ENCODE measurements at regions not wholly inside any gene's neighbourhood (a gene's known extent, or its start where the extent isn't known, plus 50 kb on each side); places are given as distances from the start of the nearest gene placed in this dataset.

DNA sequence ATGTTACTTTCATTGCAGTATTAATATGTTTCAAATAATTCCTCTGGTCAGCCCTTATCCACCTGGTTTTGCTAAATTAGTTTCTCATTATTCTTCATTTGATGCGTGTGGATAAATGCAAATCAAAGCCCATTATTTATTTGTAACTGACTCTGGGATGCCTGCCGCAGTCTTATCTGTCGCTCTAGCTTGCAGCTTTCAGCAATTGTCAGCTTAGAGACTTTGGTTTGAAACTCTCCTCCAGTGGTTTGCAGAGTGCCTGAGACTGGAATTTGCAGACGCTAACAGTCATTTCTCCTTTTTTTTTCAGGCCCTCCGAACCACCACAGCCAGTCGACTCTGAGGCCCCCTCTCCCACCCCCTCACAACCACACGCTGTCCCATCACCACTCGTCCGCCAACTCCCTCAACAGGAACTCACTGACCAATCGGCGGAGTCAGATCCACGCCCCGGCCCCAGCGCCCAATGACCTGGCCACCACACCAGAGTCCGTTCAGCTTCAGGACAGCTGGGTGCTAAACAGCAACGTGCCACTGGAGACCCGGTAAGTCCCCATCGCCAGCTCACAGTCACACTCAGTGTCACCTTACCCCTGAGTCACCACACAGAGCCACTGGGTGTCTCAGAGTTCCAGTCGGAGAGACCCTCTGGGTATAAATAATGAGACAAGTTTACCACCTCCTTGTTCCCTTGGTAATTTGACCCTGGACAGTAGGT, 339.0 kb upstream of the WWC1 start:
- no peak overlapping the region for H3K27ac ChIP-seq
- H3K36me3 ChIP-seq = no peaks in the 10 kb centered on the region
- intact Hi-C loops (cut with DNase I; ENCODE audit: low total_unique reads) = no loop called here
- TF ChIP-seq, protein P1, sequence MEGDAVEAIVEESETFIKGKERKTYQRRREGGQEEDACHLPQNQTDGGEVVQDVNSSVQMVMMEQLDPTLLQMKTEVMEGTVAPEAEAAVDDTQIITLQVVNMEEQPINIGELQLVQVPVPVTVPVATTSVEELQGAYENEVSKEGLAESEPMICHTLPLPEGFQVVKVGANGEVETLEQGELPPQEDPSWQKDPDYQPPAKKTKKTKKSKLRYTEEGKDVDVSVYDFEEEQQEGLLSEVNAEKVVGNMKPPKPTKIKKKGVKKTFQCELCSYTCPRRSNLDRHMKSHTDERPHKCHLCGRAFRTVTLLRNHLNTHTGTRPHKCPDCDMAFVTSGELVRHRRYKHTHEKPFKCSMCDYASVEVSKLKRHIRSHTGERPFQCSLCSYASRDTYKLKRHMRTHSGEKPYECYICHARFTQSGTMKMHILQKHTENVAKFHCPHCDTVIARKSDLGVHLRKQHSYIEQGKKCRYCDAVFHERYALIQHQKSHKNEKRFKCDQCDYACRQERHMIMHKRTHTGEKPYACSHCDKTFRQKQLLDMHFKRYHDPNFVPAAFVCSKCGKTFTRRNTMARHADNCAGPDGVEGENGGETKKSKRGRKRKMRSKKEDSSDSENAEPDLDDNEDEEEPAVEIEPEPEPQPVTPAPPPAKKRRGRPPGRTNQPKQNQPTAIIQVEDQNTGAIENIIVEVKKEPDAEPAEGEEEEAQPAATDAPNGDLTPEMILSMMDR (IDR thresholded peaks at IDR 0.05 in 4 of 5, conservative IDR thresholded peaks at IDR 0.05 in 1 of 5) = no peak
- no peak for TF ChIP-seq POLR2A (IDR thresholded peaks at IDR 0.05)
- no peaks in the 10 kb centered on the region for H3K27me3 ChIP-seq
- in situ Hi-C loops (cut with MboI; ENCODE audit: low sequenced_read_pairs in 4 of 4) = no loop called here
- no peak for ATAC-seq
- no peaks in the 10 kb centered on the region for H3K4me1 ChIP-seq
- no peak overlapping the region for H3K4me3 ChIP-seq
- no peak for DNase-seq
- no peaks in the 10 kb centered on the region for H3K9me3 ChIP-seq

DNA sequence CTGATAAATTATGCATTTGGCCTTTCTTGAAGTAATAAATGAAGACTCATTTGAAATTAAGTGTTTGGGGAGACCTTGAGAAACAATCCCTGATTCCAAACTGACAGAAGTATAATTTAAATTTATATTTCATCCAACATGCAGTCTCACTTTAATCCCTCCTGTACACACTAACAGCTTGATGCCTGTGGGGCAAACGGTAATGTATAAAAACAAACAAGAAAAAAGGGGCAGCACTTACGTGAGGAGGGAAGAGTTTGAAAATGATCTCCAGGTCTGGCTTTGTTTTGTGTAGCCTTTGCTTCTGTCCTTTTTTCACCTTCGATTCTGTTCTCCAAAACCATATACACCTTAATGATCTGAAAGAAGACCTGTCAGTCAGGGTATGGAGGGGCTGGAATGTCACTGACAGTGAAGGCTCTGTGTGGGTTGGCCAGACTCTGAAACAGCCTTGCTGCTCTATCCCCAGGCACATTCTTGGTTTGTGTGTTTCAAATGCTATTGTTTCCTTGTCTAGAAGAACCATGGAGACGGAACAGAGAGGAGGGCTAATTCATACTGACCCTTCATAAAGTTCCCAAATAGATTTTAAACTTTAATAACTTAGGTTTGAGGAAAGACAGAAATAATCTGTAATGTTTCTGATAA, 338.2 kb upstream of the WWC1 start:
- ATAC-seq (no peak), DNase-seq (no peak)
- in situ Hi-C loops (cut with MboI; ENCODE audit: low sequenced_read_pairs in 4 of 4) = no loop called here
- Histone ChIP-seq H3K36me3 (no peaks in the 10 kb centered on the region), H3K9me3 (no peaks in the 10 kb centered on the region), H3K27ac (no peak overlapping the region), H3K4me1 (no peaks in the 10 kb centered on the region), H3K27me3 (no peaks in the 10 kb centered on the region), H3K4me3 (no peak overlapping the region)
- TF ChIP-seq POLR2A (IDR thresholded peaks at IDR 0.05) = no peak
- TF ChIP-seq, protein P1 (IDR thresholded peaks at IDR 0.05 in 4 of 5, conservative IDR thresholded peaks at IDR 0.05 in 1 of 5) = no peak
- intact Hi-C loops (cut with DNase I; ENCODE audit: low total_unique reads) = no loop called here

GRCh38 chr5:167961731-167962130, 329.7 kb upstream of the WWC1 start:
- Histone ChIP-seq H3K9me3 (no peaks in the 10 kb centered on the region), H3K27ac (no peak overlapping the region), H3K36me3 (no peaks in the 10 kb centered on the region), H3K4me1 (no peaks in the 10 kb centered on the region), H3K27me3 (no peaks in the 10 kb centered on the region), H3K4me3 (no peak overlapping the region)
- DNase-seq (no peak), ATAC-seq (no peak)
- in situ Hi-C loops (cut with MboI; ENCODE audit: low sequenced_read_pairs in 4 of 4) = no loop called here
- TF ChIP-seq POLR2A (IDR thresholded peaks at IDR 0.05) = no peak
- TF ChIP-seq, protein P1 (IDR thresholded peaks at IDR 0.05 in 4 of 5, conservative IDR thresholded peaks at IDR 0.05 in 1 of 5) = no peak
- intact Hi-C loops (cut with DNase I; ENCODE audit: low total_unique reads) = no loop called here

DNA sequence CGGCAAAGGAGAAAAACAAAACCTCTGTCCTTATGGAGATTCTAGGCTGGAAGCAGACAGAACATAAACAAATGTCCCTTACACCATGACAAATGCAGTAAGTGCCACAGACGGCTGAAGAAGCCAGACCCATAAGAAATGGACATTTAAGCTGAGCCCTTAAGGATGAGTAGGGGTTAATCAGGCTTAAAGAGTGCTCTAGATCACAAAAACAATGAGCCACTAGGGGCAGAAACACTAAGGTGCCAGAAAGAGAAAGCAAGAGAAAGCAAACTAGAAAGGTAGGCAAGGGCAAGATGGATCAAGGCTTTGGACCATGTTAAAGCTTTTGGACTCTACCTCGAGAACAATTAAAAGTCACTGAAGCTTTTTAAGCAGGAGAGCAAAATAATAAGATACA, 326.9 kb upstream of the WWC1 start:
- in situ Hi-C loops (cut with MboI; ENCODE audit: low sequenced_read_pairs in 4 of 4) = no loop called here
- H3K9me3 ChIP-seq = no peaks in the 10 kb centered on the region
- H3K4me1 ChIP-seq = no peaks in the 10 kb centered on the region
- no peaks in the 10 kb centered on the region for H3K27me3 ChIP-seq
- no peak overlapping the region for H3K4me3 ChIP-seq
- DNase-seq = no peak
- no peaks in the 10 kb centered on the region for H3K36me3 ChIP-seq
- TF ChIP-seq, protein P1 (IDR thresholded peaks at IDR 0.05 in 4 of 5, conservative IDR thresholded peaks at IDR 0.05 in 1 of 5) = no peak
- TF ChIP-seq POLR2A (IDR thresholded peaks at IDR 0.05) = no peak
- no peak for ATAC-seq
- H3K27ac ChIP-seq = no peak overlapping the region
- intact Hi-C loops (cut with DNase I; ENCODE audit: low total_unique reads) = no loop called here

Measured in gastrocnemius medialis (tissue), 4 donors.